ENCODE measurements at regions not wholly inside any gene's neighbourhood (a gene's known extent, or its start where the extent isn't known, plus 50 kb on each side); places are given as distances from the start of the nearest gene placed in this dataset.

GRCh38 chr13:44695520-44695919 is 119.4 kb upstream of the TSC22D1 start:
- no peaks in the 10 kb centered on the region for H3K27me3 ChIP-seq
- H3K27ac ChIP-seq = peak overlapping the region; percentile 66 to 78 (median 76)
- in situ Hi-C loops (cut with MboI; ENCODE audit: low sequenced_read_pairs in 4 of 4) (no loop called here), intact Hi-C loops (cut with DNase I; ENCODE audit: low total_unique reads) (loop anchor here (5.0 kb wide), 1 partner anchor 37 kb away; no protein-coding TSS in a partner anchor)
- ATAC-seq = peak; percentile 76 to 78
- peak in 1 of 2 donors; percentile 16 for DNase-seq
- H3K9me3 ChIP-seq = no peaks in the 10 kb centered on the region
- no peak overlapping the region for H3K4me3 ChIP-seq
- TF ChIP-seq POLR2A (IDR thresholded peaks at IDR 0.05) = no peak
- no peak for TF ChIP-seq CTCF (IDR thresholded peaks at IDR 0.05 in 4 of 5, conservative IDR thresholded peaks at IDR 0.05 in 1 of 5)
- no peaks in the 10 kb centered on the region for H3K36me3 ChIP-seq
- H3K4me1 ChIP-seq = peaks cover 21 to 31% of the 10 kb centered on the region in 2 donors

DNA sequence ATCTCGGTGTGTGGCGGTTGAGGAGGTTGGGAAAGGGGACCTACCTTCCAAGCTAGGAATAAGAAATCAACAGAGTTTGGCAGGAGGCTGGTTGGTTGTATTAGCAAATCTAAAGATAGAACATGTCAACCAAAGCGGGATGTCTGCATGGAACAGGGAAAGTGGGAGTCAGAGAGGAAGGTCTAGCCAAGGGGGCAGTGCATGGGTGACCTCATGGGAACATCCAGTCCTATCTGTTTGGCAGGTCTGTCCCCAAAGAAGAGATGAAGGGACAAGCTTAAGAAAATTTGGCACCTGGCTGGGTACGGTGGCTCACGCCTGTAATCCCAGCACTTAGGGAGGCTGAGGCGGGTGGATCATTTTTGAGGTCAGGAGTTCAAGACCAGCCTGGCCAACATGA is 118.7 kb upstream of the TSC22D1 start:
- peak; percentile 17 to 76 for DNase-seq
- Histone ChIP-seq H3K27me3 (no peaks in the 10 kb centered on the region), H3K9me3 (no peaks in the 10 kb centered on the region), H3K4me1 (peaks cover 21 to 31% of the 10 kb centered on the region in 2 donors), H3K4me3 (no peak overlapping the region), H3K27ac (peak overlapping the region; percentile 66 to 78 (median 76)), H3K36me3 (no peaks in the 10 kb centered on the region)
- intact Hi-C loops (cut with DNase I; ENCODE audit: low total_unique reads) (loop anchor here (5.0 kb wide), 1 partner anchor 37 kb away; no protein-coding TSS in a partner anchor), in situ Hi-C loops (cut with MboI; ENCODE audit: low sequenced_read_pairs in 4 of 4) (no loop called here)
- ATAC-seq = peak; percentile 61 to 74
- TF ChIP-seq CTCF (IDR thresholded peaks at IDR 0.05 in 4 of 5, conservative IDR thresholded peaks at IDR 0.05 in 1 of 5) (no peak), POLR2A (IDR thresholded peaks at IDR 0.05) (no peak)

DNA sequence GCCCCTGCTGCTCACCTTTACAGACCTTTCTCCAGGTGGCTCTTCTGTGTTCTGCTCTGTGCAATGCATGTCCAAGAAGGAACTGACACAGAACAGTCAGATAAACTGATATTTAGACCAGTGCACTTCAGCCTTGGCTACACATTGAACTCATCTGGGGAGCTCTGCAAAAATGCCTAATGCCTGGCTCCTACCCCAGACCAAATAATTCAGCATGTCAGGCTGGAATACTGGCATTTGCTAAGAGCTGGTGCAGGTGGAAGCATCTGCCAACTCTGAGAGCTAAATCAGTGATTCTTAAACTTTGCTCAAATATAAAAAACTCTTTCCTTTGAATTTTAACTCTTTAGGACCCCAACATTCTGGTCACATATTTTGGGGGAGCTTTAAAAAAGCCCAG is 118.2 kb upstream of the TSC22D1 start:
- Histone ChIP-seq H3K4me1 (peaks cover 21 to 32% of the 10 kb centered on the region in 2 donors), H3K27ac (peak overlapping the region; percentile 66 to 78 (median 76)), H3K36me3 (no peaks in the 10 kb centered on the region), H3K27me3 (no peaks in the 10 kb centered on the region), H3K4me3 (no peak overlapping the region), H3K9me3 (no peaks in the 10 kb centered on the region)
- no peak for ATAC-seq
- no peak for DNase-seq
- no peak for TF ChIP-seq POLR2A (IDR thresholded peaks at IDR 0.05)
- no peak for TF ChIP-seq CTCF (IDR thresholded peaks at IDR 0.05 in 4 of 5, conservative IDR thresholded peaks at IDR 0.05 in 1 of 5)
- intact Hi-C loops (cut with DNase I; ENCODE audit: low total_unique reads) (no loop called here), in situ Hi-C loops (cut with MboI; ENCODE audit: low sequenced_read_pairs in 4 of 4) (no loop called here)

GRCh38 chr13:44693156-44693764 is 117.1 kb upstream of the TSC22D1 start:
- peaks cover 21 to 43% of the 10 kb centered on the region in 2 donors for H3K4me1 ChIP-seq
- ATAC-seq (no peak), DNase-seq (no peak)
- no peaks in the 10 kb centered on the region for H3K27me3 ChIP-seq
- H3K36me3 ChIP-seq = no peaks in the 10 kb centered on the region
- in situ Hi-C loops (cut with MboI; ENCODE audit: low sequenced_read_pairs in 4 of 4) (no loop called here), intact Hi-C loops (cut with DNase I; ENCODE audit: low total_unique reads) (no loop called here)
- H3K27ac ChIP-seq = no peak overlapping the region
- H3K4me3 ChIP-seq = no peak overlapping the region
- no peaks in the 10 kb centered on the region for H3K9me3 ChIP-seq
- TF ChIP-seq POLR2A (IDR thresholded peaks at IDR 0.05) = no peak
- no peak for TF ChIP-seq CTCF (IDR thresholded peaks at IDR 0.05 in 4 of 5, conservative IDR thresholded peaks at IDR 0.05 in 1 of 5)
